HG03095 (cell line): ENCODE measurements at regions not wholly inside any gene's neighbourhood (a gene's known extent, or its start where the extent isn't known, plus 50 kb on each side); places are given as distances from the start of the nearest gene placed in this dataset.
"Not testable (repeated sequence)": the region's sequence is repeated elsewhere in the genome, so short reads cannot be mapped to it uniquely, and the experiment has no call there.

ENCODE experiments used
- ATAC-seq: cut with Tn5 transposase; IDR thresholded peaks from one replicate; pipeline ENCODE4 v1.9.1; 2021; ENCODE audit warnings: moderate library complexity; ENCODE audit not compliant: unreplicated experiment

- no peak for ATAC-seq
Observed at GRCh38 chr3:110957247-110958025, 114.2 kb upstream of the NECTIN3 start.

- ATAC-seq = no peak
Observed at GRCh38 chr3:110958313-110959147, 113.1 kb upstream of the NECTIN3 start.

- ATAC-seq = no peak
Observed at GRCh38 chr3:110965976-110966375, 105.6 kb upstream of the NECTIN3 start.

GRCh38 chr3:110966966-110967663 is 104.5 kb upstream of the NECTIN3 start:
- ATAC-seq = no peak

- ATAC-seq = no peak
Observed at GRCh38 chr3:110968076-110968475, 103.5 kb upstream of the NECTIN3 start.

GRCh38 chr3:110969229-110970211 is 102.1 kb upstream of the NECTIN3 start:
- no peak for ATAC-seq

GRCh38 chr3:110971010-110971601 is 100.5 kb upstream of the NECTIN3 start:
- ATAC-seq = no peak

GRCh38 chr3:110973263-110973895 is 98.2 kb upstream of the NECTIN3 start:
- no peak for ATAC-seq

- no peak for ATAC-seq
Observed at GRCh38 chr3:110974902-110975301, 96.7 kb upstream of the NECTIN3 start.

- ATAC-seq = no peak
Observed at GRCh38 chr3:110984456-110985250, 87.0 kb upstream of the NECTIN3 start.

- no peak for ATAC-seq
Observed at GRCh38 chr3:110989446-110989845, 82.2 kb upstream of the NECTIN3 start.

- no peak for ATAC-seq
Observed at GRCh38 chr3:110995461-110996231, 76.0 kb upstream of the NECTIN3 start.

- not testable (repeated sequence) for ATAC-seq
Observed at GRCh38 chr3:110998766-110999165, 72.8 kb upstream of the NECTIN3 start.

- not testable (repeated sequence) for ATAC-seq
Observed at GRCh38 chr3:111006485-111006884, 65.1 kb upstream of the NECTIN3 start.

GRCh38 chr3:111012388-111013248 is 59.0 kb upstream of the NECTIN3 start:
- ATAC-seq = no peak
